KMS-11 (cell line): ENCODE measurements at regions not wholly inside any gene's neighbourhood (a gene's known extent, or its start where the extent isn't known, plus 50 kb on each side); places are given as distances from the start of the nearest gene placed in this dataset.

Experiments used
- H2AFZ ChIP-seq: fragments of 200-600 bp; sonication (generic); 2 replicates; pipeline ENCODE4 v1.6.1; 2016; ENCODE audit warnings: antibody characterized with exemption, mixed run types, low read depth
- H3K27ac ChIP-seq: fragments of 200-600 bp; sonication (generic); 2 replicates; pipeline ENCODE4 v1.6.1; 2016; ENCODE audit warnings: mild to moderate bottlenecking, mixed run types
- H3K27me3 ChIP-seq: fragments of 200-600 bp; sonication (generic); 2 replicates; pipeline ENCODE4 v1.6.1; 2017; ENCODE audit warnings: mild to moderate bottlenecking, low read depth, mixed run types, moderate library complexity; ENCODE audit not compliant: insufficient read depth
- H3K36me3 ChIP-seq: fragments of 200-600 bp; sonication (generic); 2 replicates; pipeline ENCODE4 v1.6.1; 2017; ENCODE audit warnings: mild to moderate bottlenecking, mixed run types; ENCODE audit not compliant: insufficient read depth
- H3K4me1 ChIP-seq: fragments of 200-600 bp; sonication (generic); 2 replicates; pipeline ENCODE4 v1.6.1; 2016; ENCODE audit warnings: mild to moderate bottlenecking, low read depth, mixed run types; ENCODE audit not compliant: poor library complexity, severe bottlenecking
- H3K4me2 ChIP-seq: fragments of 200-600 bp; sonication (generic); 2 replicates; pipeline ENCODE4 v1.7.0; 2016; ENCODE audit warnings: mild to moderate bottlenecking, mixed run types
- H3K4me3 ChIP-seq: fragments of 200-600 bp; sonication (generic); IDR thresholded peaks from 2 replicates; pipeline ENCODE4 v1.6.1; 2017; ENCODE audit warnings: low read depth, low read length, mixed read lengths; ENCODE audit not compliant: insufficient read depth
- H3K79me2 ChIP-seq: fragments of 200-600 bp; sonication (generic); 2 replicates; pipeline ENCODE4 v1.6.1; 2016; ENCODE audit warnings: low read depth, mixed run types; ENCODE audit not compliant: insufficient read depth
- H3K9ac ChIP-seq: fragments of 200-600 bp; sonication (generic); 2 replicates; pipeline ENCODE4 v1.6.1; 2016; ENCODE audit warnings: mild to moderate bottlenecking, mixed run types
- H4K20me1 ChIP-seq: fragments of 200-600 bp; sonication (generic); 2 replicates; pipeline ENCODE4 v1.6.1; 2016; ENCODE audit warnings: mild to moderate bottlenecking, mixed run types; ENCODE audit not compliant: insufficient read depth
- CTCF ChIP-seq: fragments of 200-600 bp; sonication (generic); conservative IDR thresholded peaks from 2 replicates; pipeline ENCODE4 v1.6.1; 2017; ENCODE audit warnings: low read depth, mild to moderate bottlenecking, antibody characterized with exemption, low read length, moderate library complexity, mixed read lengths

- H3K4me2 ChIP-seq = no peak overlapping the region
- no peaks in the 10 kb centered on the region for H3K36me3 ChIP-seq
- no peaks in the 10 kb centered on the region for H3K4me1 ChIP-seq
- H4K20me1 ChIP-seq = no peaks in the 10 kb centered on the region
- TF ChIP-seq CTCF = no peak
- no peak overlapping the region for H3K9ac ChIP-seq
- no peak overlapping the region for H3K27ac ChIP-seq
- no peak overlapping the region for H2AFZ ChIP-seq
- no peaks in the 10 kb centered on the region for H3K79me2 ChIP-seq
- no peaks in the 10 kb centered on the region for H3K27me3 ChIP-seq
- H3K4me3 ChIP-seq = no peak overlapping the region
These were observed 1130.3 kb downstream of the PCDH9 start for GRCh38 chr13:66099825-66100224.

- no peak overlapping the region for H3K4me2 ChIP-seq
- no peak overlapping the region for H3K4me3 ChIP-seq
- no peak for TF ChIP-seq CTCF
- no peaks in the 10 kb centered on the region for H3K4me1 ChIP-seq
- H3K79me2 ChIP-seq = no peaks in the 10 kb centered on the region
- H2AFZ ChIP-seq = no peak overlapping the region
- H3K36me3 ChIP-seq = no peaks in the 10 kb centered on the region
- H3K27ac ChIP-seq = no peak overlapping the region
- H3K27me3 ChIP-seq = no peaks in the 10 kb centered on the region
- no peak overlapping the region for H3K9ac ChIP-seq
- no peaks in the 10 kb centered on the region for H4K20me1 ChIP-seq
These were observed 1131.1 kb downstream of the PCDH9 start for GRCh38 chr13:66098931-66099628.

- H3K4me2 ChIP-seq = no peak overlapping the region
- H3K27ac ChIP-seq = no peak overlapping the region
- no peaks in the 10 kb centered on the region for H4K20me1 ChIP-seq
- H3K36me3 ChIP-seq = no peaks in the 10 kb centered on the region
- no peaks in the 10 kb centered on the region for H3K4me1 ChIP-seq
- H3K79me2 ChIP-seq = no peaks in the 10 kb centered on the region
- no peak overlapping the region for H3K9ac ChIP-seq
- no peak for TF ChIP-seq CTCF
- H2AFZ ChIP-seq = no peak overlapping the region
- no peak overlapping the region for H3K4me3 ChIP-seq
- no peaks in the 10 kb centered on the region for H3K27me3 ChIP-seq
These were observed 1140.4 kb downstream of the PCDH9 start for GRCh38 chr13:66089711-66090110.

- Histone ChIP-seq H3K27ac (no peak overlapping the region), H4K20me1 (no peaks in the 10 kb centered on the region), H3K4me3 (no peak overlapping the region), H3K79me2 (no peaks in the 10 kb centered on the region), H3K4me1 (no peaks in the 10 kb centered on the region), H3K36me3 (no peaks in the 10 kb centered on the region), H3K4me2 (no peak overlapping the region), H3K27me3 (no peaks in the 10 kb centered on the region), H3K9ac (no peak overlapping the region), H2AFZ (no peak overlapping the region)
- TF ChIP-seq CTCF = no peak
These were observed 1142.8 kb downstream of the PCDH9 start for GRCh38 chr13:66087269-66087710.
